H9 (cell line): ENCODE measurements at regions not wholly inside any gene's neighbourhood (a gene's known extent, or its start where the extent isn't known, plus 50 kb on each side); places are given as distances from the start of the nearest gene placed in this dataset.

ENCODE experiments used
- DNase-seq: peaks from one replicate; pipeline ENCODE4 v3.0.0-alpha.2; 2017
- H2AFZ ChIP-seq: one replicate; pipeline ENCODE4 v1.6.1; 2013; ENCODE audit warnings: mild to moderate bottlenecking, low read length, control low read depth, moderate library complexity
- H2AK5ac ChIP-seq: 2 replicates; pipeline ENCODE4 v1.6.1; 2013; ENCODE audit warnings: low read length, control low read depth, mixed read lengths; ENCODE audit not compliant: insufficient read length
- H2BK120ac ChIP-seq: one replicate; pipeline ENCODE4 v1.6.1; 2013; ENCODE audit warnings: low read depth, mild to moderate bottlenecking, low read length, control low read depth, inconsistent platforms; ENCODE audit not compliant: poor library complexity, severe bottlenecking
- H2BK12ac ChIP-seq: 2 replicates; pipeline ENCODE4 v1.6.1; 2013; ENCODE audit warnings: low read length, control low read depth, mixed read lengths, low read depth; ENCODE audit not compliant: insufficient read length
- H2BK15ac ChIP-seq: 2 replicates; pipeline ENCODE4 v1.6.1; 2013; ENCODE audit warnings: low read depth, low read length, control low read depth
- H2BK20ac ChIP-seq: one replicate; pipeline ENCODE4 v1.6.1; 2013; ENCODE audit warnings: low read depth, mild to moderate bottlenecking, low read length, control low read depth, inconsistent platforms; ENCODE audit not compliant: poor library complexity, severe bottlenecking
- H2BK5ac ChIP-seq: 2 replicates; pipeline ENCODE4 v1.6.1; 2013; ENCODE audit warnings: low read length, control low read depth, mixed read lengths; ENCODE audit not compliant: insufficient read length
- H3K14ac ChIP-seq: 2 replicates; pipeline ENCODE4 v1.6.1; 2013; ENCODE audit warnings: low read length, control low read depth; ENCODE audit not compliant: insufficient read depth
- H3K18ac ChIP-seq: 2 replicates; pipeline ENCODE4 v1.6.1; 2013; ENCODE audit warnings: low read depth, mild to moderate bottlenecking, mixed read lengths, low read length, control low read depth; ENCODE audit not compliant: insufficient read length
- H3K23ac ChIP-seq: 2 replicates; pipeline ENCODE4 v1.6.1; 2013; ENCODE audit warnings: low read length, control low read depth, mixed read lengths, low read depth; ENCODE audit not compliant: insufficient read length
- H3K23me2 ChIP-seq: 2 replicates; pipeline ENCODE4 v1.6.1; 2013; ENCODE audit warnings: low read depth, mild to moderate bottlenecking, mixed read lengths, low read length, control low read depth; ENCODE audit not compliant: insufficient read length, poor library complexity, severe bottlenecking
- H3K27ac ChIP-seq: 2 replicates; pipeline ENCODE4 v1.5.1; 2013; ENCODE audit warnings: low read length, control low read depth, mixed read lengths, low read depth; ENCODE audit not compliant: insufficient read length
- H3K27me3 ChIP-seq: 2 replicates; pipeline ENCODE4 v1.6.1; 2013; ENCODE audit warnings: low read length, control low read depth, inconsistent platforms; ENCODE audit not compliant: insufficient read depth
- H3K4ac ChIP-seq: 2 replicates; pipeline ENCODE4 v1.6.1; 2013; ENCODE audit warnings: low read depth, mild to moderate bottlenecking, control low read depth, inconsistent platforms, low read length, moderate library complexity
- H3K4me1 ChIP-seq: 2 replicates; pipeline ENCODE4 v1.6.1; 2013; ENCODE audit warnings: low read length, control low read depth, inconsistent platforms; ENCODE audit not compliant: insufficient read depth
- H3K4me2 ChIP-seq: 2 replicates; pipeline ENCODE4 v1.6.1; 2013; ENCODE audit warnings: low read length, control low read depth, mixed read lengths; ENCODE audit not compliant: insufficient read length, insufficient read depth
- H3K56ac ChIP-seq: 2 replicates; pipeline ENCODE4 v1.6.1; 2013; ENCODE audit warnings: low read depth, mild to moderate bottlenecking, mixed read lengths, low read length, control low read depth; ENCODE audit not compliant: insufficient read length
- H3K79me1 ChIP-seq: 2 replicates; pipeline ENCODE4 v1.6.1; 2013; ENCODE audit warnings: low read depth, mild to moderate bottlenecking, moderate library complexity, low read length, control low read depth, inconsistent platforms; ENCODE audit not compliant: insufficient read depth, poor library complexity, severe bottlenecking
- H3K79me2 ChIP-seq: 2 replicates; pipeline ENCODE4 v1.6.1; 2013; ENCODE audit warnings: low read length, control low read depth, inconsistent platforms; ENCODE audit not compliant: insufficient read depth
- H3K9ac ChIP-seq: 2 replicates; pipeline ENCODE4 v1.6.1; 2013; ENCODE audit warnings: low read length, control low read depth, mixed read lengths; ENCODE audit not compliant: insufficient read length; ENCODE audit errors: extremely low read depth
- H3K9me3 ChIP-seq: one replicate; pipeline ENCODE4 v1.6.1; 2013; ENCODE audit warnings: low read depth, low read length, inconsistent platforms; ENCODE audit not compliant: control insufficient read depth
- H3T11ph ChIP-seq: one replicate; pipeline ENCODE4 v1.6.1; 2013; ENCODE audit warnings: mild to moderate bottlenecking, low read length, control low read depth, inconsistent platforms
- H4K20me1 ChIP-seq: one replicate; pipeline ENCODE4 v1.6.1; 2013; ENCODE audit not compliant: control insufficient read depth, insufficient read length, insufficient read depth
- H4K5ac ChIP-seq: 2 replicates; pipeline ENCODE4 v1.6.1; 2013; ENCODE audit warnings: low read depth, mild to moderate bottlenecking, mixed read lengths, low read length, control low read depth; ENCODE audit not compliant: insufficient read length
- H4K8ac ChIP-seq: replicated peaks from 2 replicates; pipeline ENCODE4 v1.6.1; 2013; ENCODE audit warnings: low read length, control low read depth, mixed read lengths, low read depth; ENCODE audit not compliant: insufficient read length
- H4K91ac ChIP-seq: 2 replicates; pipeline ENCODE4 v1.6.1; 2013; ENCODE audit warnings: low read depth, mild to moderate bottlenecking, moderate library complexity, mixed read lengths, low read length, control low read depth; ENCODE audit not compliant: insufficient read length
- H3K27ac Mint-ChIP-seq, 3 experiments: 2 replicates in 2 of 3; 3 replicates in 1 of 3; pipeline ENCODE4 v1.8.0; 2020 to 2021; ENCODE audit warnings: mixed read lengths in 3 of 3, mild to moderate bottlenecking in 1 of 3, moderate library complexity in 1 of 3
- H3K27me3 Mint-ChIP-seq: 2 replicates; pipeline ENCODE4 v1.8.0; 2021; ENCODE audit warnings: low read depth, mild to moderate bottlenecking, moderate library complexity, mixed read lengths
- H3K36me3 Mint-ChIP-seq, 3 experiments: 2 replicates in 2 of 3; 3 replicates in 1 of 3; pipeline ENCODE4 v1.8.0; 2020 to 2021; ENCODE audit warnings: low read depth in 3 of 3, mixed read lengths in 3 of 3; ENCODE audit not compliant: insufficient read depth in 1 of 3
- H3K4me1 Mint-ChIP-seq, 2 experiments: 2 replicates each; pipeline ENCODE4 v1.8.0; 2020; ENCODE audit warnings: mixed read lengths in 2 of 2
- H3K4me3 Mint-ChIP-seq, 2 experiments: 2 replicates in 1 of 2; 3 replicates in 1 of 2; pipeline ENCODE4 v1.8.0; 2020 to 2021; ENCODE audit warnings: mild to moderate bottlenecking in 2 of 2, mixed read lengths in 2 of 2, moderate library complexity in 1 of 2
- H3K9me3 Mint-ChIP-seq, 2 experiments: 2 replicates in 1 of 2; 3 replicates in 1 of 2; pipeline ENCODE4 v1.8.0; 2020; ENCODE audit warnings: mild to moderate bottlenecking in 2 of 2, mixed read lengths in 2 of 2, moderate library complexity in 1 of 2
- CTCF ChIP-seq: fragments of 200-600 bp; sonication (generic); conservative IDR thresholded peaks from 3 replicates; pipeline ENCODE4 v1.8.0; 2021; ENCODE audit warnings: antibody characterized with exemption, mild to moderate bottlenecking
- WGBS: extraction: QIAGEN DNeasy Blood & Tissue Kit; methylation state at CpG from one replicate; pipeline ENCODE4 v1.1.7; 2013; ENCODE audit warnings: missing lambda C conversion rate, low lambda C conversion rate, mixed read lengths; ENCODE audit not compliant: insufficient read length; ENCODE audit errors: extremely low coverage; 5-methylcytosine and 5-hydroxymethylcytosine counted together

GRCh38 chr12:114901316-114901715, 217.3 kb upstream of the TBX3 start:
- H3K4me1 ChIP-seq: no peaks in the 10 kb centered on the region; the same call in 1 of the 2 replicates
- no peak overlapping the region for H3K14ac ChIP-seq
- no peak overlapping the region for H2AFZ ChIP-seq
- WGBS: no CpG with 5 or more reads among the region's 4 CpGs
- no peaks in the 10 kb centered on the region; the same call in none of the 2 replicates for H3K27me3 Mint-ChIP-seq
- peaks cover 2% of the 10 kb centered on the region; the same call in 1 of the 2 replicates for H3K27me3 ChIP-seq
- no peak overlapping the region for H2BK12ac ChIP-seq
- no peak overlapping the region for H2BK15ac ChIP-seq
- H4K91ac ChIP-seq: no peak overlapping the region
- no peak overlapping the region for H3K18ac ChIP-seq
- H3K4me3 Mint-ChIP-seq: no peak overlapping the region
- H4K8ac ChIP-seq: no peak overlapping the region
- no peak overlapping the region for H3K9ac ChIP-seq
- no peaks in the 10 kb centered on the region for H3K36me3 Mint-ChIP-seq
- no peak overlapping the region for H2BK5ac ChIP-seq
- no peak overlapping the region for H3K27ac ChIP-seq
- no peaks in the 10 kb centered on the region for H4K20me1 ChIP-seq
- DNase-seq: no peak
- H3K56ac ChIP-seq: no peak overlapping the region
- no peaks in the 10 kb centered on the region for H3K79me1 ChIP-seq
- peaks cover 5% of the 10 kb centered on the region for H3K9me3 ChIP-seq
- no peak overlapping the region for H4K5ac ChIP-seq
- H2BK120ac ChIP-seq: no peak overlapping the region
- peaks cover 1% of the 10 kb centered on the region in 2 experiments; a peak in 2 of 4 replicates for H3K4me1 Mint-ChIP-seq
- H3K4ac ChIP-seq: no peak overlapping the region
- no peaks in the 10 kb centered on the region for H3K79me2 ChIP-seq
- H3K4me2 ChIP-seq: no peak overlapping the region
- no peak overlapping the region for H2AK5ac ChIP-seq
- no peaks in the 10 kb centered on the region for H3K9me3 Mint-ChIP-seq
- no peaks in the 10 kb centered on the region for H3K23me2 ChIP-seq
- H3K27ac Mint-ChIP-seq: no peak overlapping the region
- no peak overlapping the region for H3T11ph ChIP-seq
- no peak overlapping the region for H3K23ac ChIP-seq
- no peak overlapping the region for H2BK20ac ChIP-seq
- no peak for TF ChIP-seq CTCF
